Smooth muscle cell (in vitro differentiated cells): ENCODE measurements at regions not wholly inside any gene's neighbourhood (a gene's known extent, or its start where the extent isn't known, plus 50 kb on each side); places are given as distances from the start of the nearest gene placed in this dataset.

Experiments used
- DNase-seq: peaks from one replicate; lab custom pipeline; 2025; ENCODE audit not compliant: unreplicated experiment; lab: John Stamatoyannopoulos, UW
- H2AFZ ChIP-seq: fragments of 200-600 bp; sonication (generic); 2 replicates; pipeline ENCODE4 v1.6.0; 2016; ENCODE audit warnings: antibody characterized with exemption, low read depth, mild to moderate bottlenecking
- H3F3A ChIP-seq: fragments of 200-600 bp; sonication (generic); 2 replicates; pipeline ENCODE4 v1.6.0; 2017; ENCODE audit warnings: antibody characterized with exemption, low read depth
- H3K27ac ChIP-seq: fragments of 200-600 bp; sonication (generic); 2 replicates; pipeline ENCODE4 v1.5.1; 2016; ENCODE audit warnings: low read depth, mild to moderate bottlenecking
- H3K27me3 ChIP-seq: fragments of 200-600 bp; sonication (generic); 2 replicates; pipeline ENCODE4 v1.6.1; 2016; ENCODE audit warnings: low read depth, mild to moderate bottlenecking
- H3K36me3 ChIP-seq: fragments of 200-600 bp; sonication (generic); 2 replicates; pipeline ENCODE4 v1.5.1; 2016; ENCODE audit warnings: low read depth
- H3K4me1 ChIP-seq: fragments of 200-600 bp; sonication (generic); 2 replicates; pipeline ENCODE4 v1.5.1; 2016; ENCODE audit warnings: low read depth
- H3K4me2 ChIP-seq: fragments of 200-600 bp; sonication (generic); 2 replicates; pipeline ENCODE4 v1.6.0; 2016; ENCODE audit warnings: mild to moderate bottlenecking
- H3K4me3 ChIP-seq: fragments of 200-600 bp; sonication (generic); 2 replicates; pipeline ENCODE4 v1.5.1; 2016; ENCODE audit warnings: mild to moderate bottlenecking
- H3K79me2 ChIP-seq: fragments of 200-600 bp; sonication (generic); 2 replicates; pipeline ENCODE4 v1.6.0; 2016; ENCODE audit warnings: low read depth, mild to moderate bottlenecking
- H3K9ac ChIP-seq: fragments of 200-600 bp; sonication (generic); 2 replicates; pipeline ENCODE4 v1.6.0; 2016; ENCODE audit warnings: low read depth
- H3K9me3 ChIP-seq: fragments of 200-600 bp; sonication (generic); replicated peaks from 2 replicates; pipeline ENCODE4 v1.5.1; 2016; ENCODE audit warnings: low read depth
- H4K20me1 ChIP-seq: fragments of 200-600 bp; sonication (generic); 2 replicates; pipeline ENCODE4 v1.6.0; 2016; ENCODE audit warnings: low read depth
- WGBS: methylation state at CpG from one replicate; pipeline ENCODE4 v1.1.7; 2016; ENCODE audit warnings: low lambda C conversion rate; 5-methylcytosine and 5-hydroxymethylcytosine counted together
- TF ChIP-seq, protein P1 (sequence below): fragments of 200-600 bp; sonication (generic); IDR thresholded peaks from 2 replicates; pipeline ENCODE4 v1.5.1; 2017; ENCODE audit warnings: borderline replicate concordance, mild to moderate bottlenecking, antibody characterized with exemption; ENCODE audit not compliant: insufficient read depth, poor library complexity, severe bottlenecking

DNA sequence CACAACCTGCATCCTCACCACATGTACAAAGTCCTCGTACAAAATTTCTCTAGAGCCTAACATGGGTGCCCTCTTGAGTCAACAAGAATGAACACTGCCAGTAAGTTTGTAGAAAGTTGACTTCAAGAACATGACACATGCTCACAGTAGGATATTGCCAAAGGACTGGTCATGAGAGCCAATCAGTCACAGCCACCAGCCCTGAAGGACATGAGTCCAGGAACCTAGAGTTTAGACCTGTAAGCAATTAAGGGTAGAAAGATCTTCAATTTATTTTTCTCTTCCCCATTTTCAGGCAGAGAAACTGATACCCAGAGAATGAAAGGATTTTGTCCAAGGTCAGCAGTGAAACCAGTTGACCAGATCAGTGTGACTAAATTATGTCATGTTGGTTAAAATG lies 96.1 kb downstream of the MAFB start:
- H3K27ac ChIP-seq: no peak overlapping the region
- TF ChIP-seq, protein P1, sequence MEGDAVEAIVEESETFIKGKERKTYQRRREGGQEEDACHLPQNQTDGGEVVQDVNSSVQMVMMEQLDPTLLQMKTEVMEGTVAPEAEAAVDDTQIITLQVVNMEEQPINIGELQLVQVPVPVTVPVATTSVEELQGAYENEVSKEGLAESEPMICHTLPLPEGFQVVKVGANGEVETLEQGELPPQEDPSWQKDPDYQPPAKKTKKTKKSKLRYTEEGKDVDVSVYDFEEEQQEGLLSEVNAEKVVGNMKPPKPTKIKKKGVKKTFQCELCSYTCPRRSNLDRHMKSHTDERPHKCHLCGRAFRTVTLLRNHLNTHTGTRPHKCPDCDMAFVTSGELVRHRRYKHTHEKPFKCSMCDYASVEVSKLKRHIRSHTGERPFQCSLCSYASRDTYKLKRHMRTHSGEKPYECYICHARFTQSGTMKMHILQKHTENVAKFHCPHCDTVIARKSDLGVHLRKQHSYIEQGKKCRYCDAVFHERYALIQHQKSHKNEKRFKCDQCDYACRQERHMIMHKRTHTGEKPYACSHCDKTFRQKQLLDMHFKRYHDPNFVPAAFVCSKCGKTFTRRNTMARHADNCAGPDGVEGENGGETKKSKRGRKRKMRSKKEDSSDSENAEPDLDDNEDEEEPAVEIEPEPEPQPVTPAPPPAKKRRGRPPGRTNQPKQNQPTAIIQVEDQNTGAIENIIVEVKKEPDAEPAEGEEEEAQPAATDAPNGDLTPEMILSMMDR: no peak
- no peak overlapping the region for H2AFZ ChIP-seq
- no peak for DNase-seq
- no peaks in the 10 kb centered on the region for H3K9me3 ChIP-seq
- no peak overlapping the region for H3K4me3 ChIP-seq
- H4K20me1 ChIP-seq: no peaks in the 10 kb centered on the region
- no peaks in the 10 kb centered on the region for H3K79me2 ChIP-seq
- peaks cover 14% of the 10 kb centered on the region for H3K27me3 ChIP-seq
- H3K4me1 ChIP-seq: no peaks in the 10 kb centered on the region
- H3F3A ChIP-seq: no peaks in the 10 kb centered on the region
- WGBS: 96% methylated on average over 1 of the region's 1 CpG
- H3K36me3 ChIP-seq: no peaks in the 10 kb centered on the region
- no peak overlapping the region for H3K4me2 ChIP-seq
- H3K9ac ChIP-seq: no peak overlapping the region

DNA sequence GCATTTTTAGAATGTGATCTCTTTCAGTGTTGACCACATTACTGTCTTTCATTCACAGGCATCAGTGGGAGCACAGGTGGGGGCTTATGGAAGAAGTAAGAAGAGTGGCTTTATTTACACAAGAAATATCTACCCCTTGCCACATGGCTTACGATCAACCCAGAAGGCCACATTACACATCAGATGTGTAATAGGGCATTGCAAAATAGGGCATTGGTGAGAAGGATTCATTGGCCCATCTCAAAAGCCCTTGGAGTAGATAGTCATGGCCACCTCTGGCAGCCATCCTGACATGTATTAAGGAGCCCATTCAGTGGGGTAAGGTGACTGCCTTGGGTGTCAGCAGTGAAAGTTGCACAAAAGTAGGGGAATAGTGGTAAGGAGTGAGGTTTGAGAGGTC lies 97.5 kb downstream of the MAFB start:
- H3K36me3 ChIP-seq: no peaks in the 10 kb centered on the region
- no peak overlapping the region for H3K4me2 ChIP-seq
- no peaks in the 10 kb centered on the region for H3K4me1 ChIP-seq
- peaks cover 14% of the 10 kb centered on the region for H3K27me3 ChIP-seq
- no peaks in the 10 kb centered on the region for H3F3A ChIP-seq
- TF ChIP-seq, protein P1: no peak
- H3K9me3 ChIP-seq: no peaks in the 10 kb centered on the region
- H2AFZ ChIP-seq: no peak overlapping the region
- no peak overlapping the region for H3K27ac ChIP-seq
- WGBS: 95% methylated on average over 1 of the region's 1 CpG
- H3K9ac ChIP-seq: no peak overlapping the region
- no peaks in the 10 kb centered on the region for H3K79me2 ChIP-seq
- H4K20me1 ChIP-seq: no peaks in the 10 kb centered on the region
- H3K4me3 ChIP-seq: no peak overlapping the region
- no peak for DNase-seq

DNA sequence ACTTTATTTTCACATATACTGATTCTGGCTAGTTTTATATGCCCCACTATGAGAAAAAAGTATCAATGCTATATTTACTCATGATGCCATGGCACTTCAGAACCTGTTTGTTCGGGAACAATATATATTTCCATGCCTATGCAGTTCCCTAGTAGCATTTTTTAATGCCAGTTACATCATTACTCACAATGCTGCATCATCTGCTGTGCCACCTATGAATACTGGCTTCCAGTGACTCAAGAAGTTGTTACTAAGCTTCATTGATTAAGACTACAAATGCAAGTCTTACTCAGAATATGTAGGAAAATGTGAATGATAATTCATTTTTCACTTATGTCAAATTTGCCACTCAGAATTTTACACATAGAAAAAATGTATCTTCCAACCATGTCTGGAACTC lies 97.9 kb downstream of the MAFB start:
- H3K9me3 ChIP-seq: no peaks in the 10 kb centered on the region
- TF ChIP-seq, protein P1: no peak
- no peak overlapping the region for H3K4me3 ChIP-seq
- DNase-seq: no peak
- no peak overlapping the region for H3K27ac ChIP-seq
- no peak overlapping the region for H3K4me2 ChIP-seq
- 59% methylated on average over 1 of the region's 1 CpG for WGBS
- no peaks in the 10 kb centered on the region for H3K79me2 ChIP-seq
- no peaks in the 10 kb centered on the region for H3F3A ChIP-seq
- no peak overlapping the region for H3K9ac ChIP-seq
- peaks cover 14% of the 10 kb centered on the region for H3K27me3 ChIP-seq
- no peaks in the 10 kb centered on the region for H4K20me1 ChIP-seq
- H3K4me1 ChIP-seq: no peaks in the 10 kb centered on the region
- no peak overlapping the region for H2AFZ ChIP-seq
- no peaks in the 10 kb centered on the region for H3K36me3 ChIP-seq

DNA sequence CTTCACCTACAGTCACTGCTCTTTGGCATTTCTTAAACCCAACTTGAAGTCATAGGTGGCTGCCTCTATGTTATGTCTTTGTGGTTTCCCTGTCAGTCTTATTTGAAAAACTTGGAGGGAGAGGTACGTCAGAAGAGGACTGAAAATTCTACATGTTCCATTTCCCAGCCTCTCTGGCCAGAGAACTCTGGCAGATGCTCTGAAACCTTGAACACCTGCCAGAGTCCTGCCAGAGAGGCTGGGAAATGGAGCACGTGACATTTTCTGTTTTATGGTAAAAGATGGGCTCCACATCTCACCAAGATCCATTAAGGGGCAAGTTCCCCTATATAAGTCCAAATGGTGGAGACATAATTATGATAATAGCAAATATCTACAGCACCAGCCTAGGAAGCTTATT lies 99.5 kb downstream of the MAFB start:
- DNase-seq: no peak
- Histone ChIP-seq H4K20me1 (no peaks in the 10 kb centered on the region), H3K79me2 (no peaks in the 10 kb centered on the region), H3K4me1 (no peaks in the 10 kb centered on the region), H3K36me3 (no peaks in the 10 kb centered on the region), H3K27me3 (peaks cover 14% of the 10 kb centered on the region), H3K27ac (no peak overlapping the region), H3F3A (no peaks in the 10 kb centered on the region), H3K9ac (no peak overlapping the region), H3K4me2 (no peak overlapping the region), H3K9me3 (no peaks in the 10 kb centered on the region), H3K4me3 (no peak overlapping the region), H2AFZ (no peak overlapping the region)
- TF ChIP-seq, protein P1: no peak
- WGBS: 75% methylated on average over 2 of the region's 2 CpGs
